Esophagus squamous epithelium (tissue), 4 donors: ENCODE measurements at regions not wholly inside any gene's neighbourhood (a gene's known extent, or its start where the extent isn't known, plus 50 kb on each side); places are given as distances from the start of the nearest gene placed in this dataset.

Experiments
- POLR2A ChIP-seq, 4 donors: fragments of 450-650 bp; IDR thresholded peaks; one replicate each; pipeline ENCODE4 v1.6.1; 2017; ENCODE audit warnings: antibody characterized with exemption in 4 of 4, mild to moderate bottlenecking in 4 of 4, moderate library complexity in 3 of 4
- TF ChIP-seq, protein P1 (sequence below), 6 experiments: fragments of 450-650 bp in 4 of 6; fragments of 200-600 bp in 2 of 6; sonication (generic) in 2 of 6; IDR thresholded peaks; one replicate each; pipeline ENCODE4 v1.5.1; 2016 to 2019; ENCODE audit warnings: antibody characterized with exemption in 6 of 6, mild to moderate bottlenecking in 4 of 6, moderate library complexity in 4 of 6

DNA sequence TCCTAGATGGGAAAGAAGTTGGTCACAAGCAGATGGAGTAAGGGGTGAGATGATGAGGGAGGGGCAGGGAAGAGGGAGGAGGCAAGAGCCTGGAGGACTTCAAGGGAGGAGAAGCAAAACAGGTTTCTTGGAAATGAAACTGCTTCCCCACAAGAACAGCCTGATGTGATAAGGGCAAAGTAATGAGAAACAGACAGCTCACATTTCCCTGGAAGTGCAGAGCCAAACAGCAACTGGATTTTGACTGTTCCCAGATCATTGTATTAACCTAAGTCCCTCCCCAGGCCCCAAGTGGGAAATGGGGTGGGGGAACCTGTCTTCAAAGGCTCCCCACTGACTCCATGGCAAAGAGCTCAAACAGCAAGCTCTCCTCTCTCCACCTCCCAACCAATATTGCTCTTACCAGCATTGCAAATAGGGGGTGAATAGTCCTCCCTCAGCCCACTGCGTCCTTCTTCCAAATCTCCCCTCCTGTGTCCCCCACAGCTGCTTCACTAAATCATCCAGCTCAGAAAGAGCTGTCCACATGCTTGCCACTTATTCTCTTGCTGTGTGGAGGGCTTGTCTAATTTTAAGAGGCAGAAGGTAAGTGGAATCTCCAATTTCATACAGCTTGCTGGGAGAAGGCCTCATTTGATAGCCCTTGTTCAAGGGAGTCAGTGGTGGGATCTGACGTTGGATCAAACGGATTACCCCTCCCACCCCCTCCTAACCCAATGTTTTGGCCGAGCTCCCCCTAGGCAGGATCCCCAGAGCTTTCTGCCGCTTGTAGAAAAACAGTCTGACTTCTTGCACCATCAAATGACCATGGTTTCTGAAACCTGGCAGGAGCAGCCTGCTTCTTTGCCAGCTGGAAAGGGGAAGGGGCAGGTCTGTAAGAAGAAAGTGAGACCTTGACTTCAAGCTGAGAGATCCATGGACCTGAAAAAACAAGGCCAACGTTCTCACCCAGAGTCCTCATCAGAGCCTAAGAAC, 56.3 kb upstream of the SMIM36 start:
- TF ChIP-seq POLR2A (IDR thresholded peaks at IDR 0.05), result no peak
- TF ChIP-seq, protein P1, sequence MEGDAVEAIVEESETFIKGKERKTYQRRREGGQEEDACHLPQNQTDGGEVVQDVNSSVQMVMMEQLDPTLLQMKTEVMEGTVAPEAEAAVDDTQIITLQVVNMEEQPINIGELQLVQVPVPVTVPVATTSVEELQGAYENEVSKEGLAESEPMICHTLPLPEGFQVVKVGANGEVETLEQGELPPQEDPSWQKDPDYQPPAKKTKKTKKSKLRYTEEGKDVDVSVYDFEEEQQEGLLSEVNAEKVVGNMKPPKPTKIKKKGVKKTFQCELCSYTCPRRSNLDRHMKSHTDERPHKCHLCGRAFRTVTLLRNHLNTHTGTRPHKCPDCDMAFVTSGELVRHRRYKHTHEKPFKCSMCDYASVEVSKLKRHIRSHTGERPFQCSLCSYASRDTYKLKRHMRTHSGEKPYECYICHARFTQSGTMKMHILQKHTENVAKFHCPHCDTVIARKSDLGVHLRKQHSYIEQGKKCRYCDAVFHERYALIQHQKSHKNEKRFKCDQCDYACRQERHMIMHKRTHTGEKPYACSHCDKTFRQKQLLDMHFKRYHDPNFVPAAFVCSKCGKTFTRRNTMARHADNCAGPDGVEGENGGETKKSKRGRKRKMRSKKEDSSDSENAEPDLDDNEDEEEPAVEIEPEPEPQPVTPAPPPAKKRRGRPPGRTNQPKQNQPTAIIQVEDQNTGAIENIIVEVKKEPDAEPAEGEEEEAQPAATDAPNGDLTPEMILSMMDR (IDR thresholded peaks at IDR 0.05), result no peak
